Inflammatory macrophage treated with lipopolysaccharide for 4 hours (primary cell): ENCODE measurements at regions not wholly inside any gene's neighbourhood (a gene's known extent, or its start where the extent isn't known, plus 50 kb on each side); places are given as distances from the start of the nearest gene placed in this dataset.

ENCODE experiments used
- DNase-seq: peaks from one replicate; pipeline ENCODE4 v3.0.0-alpha.2; 2020

DNA sequence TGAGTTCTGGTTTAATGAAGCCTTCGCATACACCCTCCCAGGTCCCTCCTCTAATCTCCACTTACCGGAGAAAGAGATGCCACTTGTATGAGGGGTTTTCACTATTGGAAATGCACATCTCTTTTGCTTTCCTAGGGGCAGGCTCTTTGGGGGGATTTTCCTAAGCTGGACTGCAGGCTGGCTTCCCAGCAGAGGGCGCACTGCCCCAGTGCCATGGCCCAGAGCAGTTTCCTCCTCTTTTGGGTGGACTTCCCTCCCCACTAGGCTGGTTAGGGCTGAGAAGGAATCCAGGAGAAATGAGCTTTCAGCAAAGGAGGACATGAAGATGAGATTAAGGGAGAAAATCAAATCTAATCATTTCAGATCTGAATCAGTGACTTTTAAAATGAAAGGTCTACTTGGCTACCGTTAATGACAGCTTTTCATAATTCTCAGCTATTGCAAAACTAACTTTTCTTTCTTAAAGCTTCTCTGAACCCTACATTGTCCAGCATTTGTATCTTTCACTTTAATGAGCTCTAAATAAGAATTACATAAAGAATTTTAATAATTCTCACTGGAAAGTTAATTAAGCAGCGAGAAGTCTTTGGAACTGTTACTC, 784.1 kb upstream of the FANCL start:
- peak; percentile 49 for DNase-seq

DNA sequence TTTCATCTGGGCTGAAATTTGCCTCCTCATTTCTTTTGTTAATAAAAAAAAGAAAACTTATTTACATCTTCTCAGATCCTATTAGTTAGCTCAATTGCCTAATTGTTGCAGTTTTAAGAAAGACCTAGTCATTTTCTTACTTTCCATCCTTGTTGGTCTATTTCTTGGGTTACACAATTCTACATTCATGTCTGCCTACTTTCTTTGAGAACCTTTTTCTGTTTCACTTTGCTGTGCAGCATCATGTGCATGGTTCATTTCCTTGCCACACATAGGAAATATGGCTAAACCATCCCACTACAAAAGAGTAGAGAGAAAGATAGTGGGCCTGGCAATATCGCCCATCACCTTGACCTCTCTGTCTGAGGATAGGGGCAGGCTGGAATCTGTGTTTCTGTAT, 780.7 kb upstream of the FANCL start:
- DNase-seq: peak; percentile 7

DNA sequence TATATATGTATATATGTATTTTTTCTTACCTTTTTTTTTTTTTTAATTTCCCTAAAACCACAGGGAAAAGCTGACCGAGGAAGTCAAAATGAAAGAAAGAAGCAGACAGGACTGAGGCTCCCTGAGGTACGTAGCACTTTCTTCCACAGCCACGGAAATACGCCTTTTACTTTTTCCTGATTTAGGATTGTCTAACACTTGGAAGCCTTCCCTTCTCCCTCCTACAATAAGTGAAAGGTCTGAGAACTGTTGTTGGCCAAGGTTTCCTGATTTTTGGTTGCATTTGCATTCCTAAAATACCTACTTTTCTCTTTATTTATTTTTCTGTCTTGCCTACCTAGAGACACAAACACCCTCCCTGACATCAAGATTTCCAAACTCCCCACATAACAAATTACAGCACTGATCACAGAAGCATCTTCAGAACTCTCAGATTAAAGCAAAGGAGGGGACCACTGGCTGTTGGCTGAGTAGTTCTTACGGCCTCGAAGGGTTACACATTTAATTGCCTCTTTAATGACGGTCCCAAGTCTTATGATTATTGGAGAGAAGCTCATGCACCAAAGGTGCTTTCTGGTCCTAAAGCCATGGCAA, 778.5 kb upstream of the FANCL start:
- DNase-seq: no peak

DNA sequence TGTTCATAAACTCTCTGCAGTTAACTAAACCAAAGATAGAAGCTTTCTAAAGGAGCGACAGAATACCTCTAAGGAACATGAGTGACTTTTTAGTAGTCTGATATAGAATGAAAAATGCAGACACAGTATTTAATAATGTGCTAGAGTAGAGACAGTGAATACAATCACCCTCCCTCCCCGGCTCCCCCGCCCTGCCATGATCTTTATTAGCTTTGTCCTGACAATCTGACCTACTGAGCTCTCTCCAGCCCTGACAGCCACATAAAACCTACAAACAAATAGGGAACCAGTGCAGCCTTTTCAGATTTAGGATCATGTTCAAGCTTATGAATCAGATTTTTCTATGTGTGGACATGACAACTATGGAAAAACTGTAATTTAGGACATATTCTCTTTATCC, 777.6 kb upstream of the FANCL start:
- DNase-seq: no peak

DNA sequence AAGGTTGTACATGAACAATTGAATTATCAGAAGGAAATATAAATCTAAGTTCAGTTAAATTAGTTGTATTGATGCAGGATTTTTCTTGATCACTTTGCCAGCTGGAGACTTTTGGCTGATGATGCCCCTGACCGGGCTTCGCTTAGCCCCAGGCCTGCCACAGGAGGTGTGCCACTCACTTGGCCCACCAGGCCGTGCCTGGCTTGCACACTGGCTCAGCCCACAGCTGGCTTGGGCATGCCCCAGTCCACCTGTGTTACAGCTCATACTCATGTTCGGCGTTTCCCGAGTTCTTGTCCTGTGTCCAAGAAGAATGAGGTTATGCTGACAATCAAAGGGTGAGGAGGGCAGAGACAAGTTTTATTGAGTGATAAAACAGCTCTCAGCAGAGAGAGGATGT, 773.9 kb upstream of the FANCL start:
- no peak for DNase-seq

DNA sequence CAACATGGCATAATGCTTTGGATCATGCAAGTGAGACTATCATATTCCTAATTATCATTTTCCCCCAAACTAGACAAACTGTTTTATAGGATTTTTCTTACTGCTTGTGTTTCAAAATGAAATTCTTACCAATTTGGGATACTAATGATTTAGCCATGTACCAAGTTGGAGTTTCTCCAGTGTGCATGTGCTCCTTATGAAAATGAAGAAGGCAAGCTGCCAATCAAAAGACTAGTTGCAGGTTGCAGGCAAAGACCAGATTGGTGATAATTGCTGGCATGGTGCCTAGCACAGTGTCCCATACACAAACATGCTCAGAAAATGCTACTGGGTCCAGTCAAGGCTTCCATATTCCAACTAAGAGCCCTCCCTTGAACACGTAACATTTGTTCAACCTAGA, 771.8 kb upstream of the FANCL start:
- DNase-seq: no peak

DNA sequence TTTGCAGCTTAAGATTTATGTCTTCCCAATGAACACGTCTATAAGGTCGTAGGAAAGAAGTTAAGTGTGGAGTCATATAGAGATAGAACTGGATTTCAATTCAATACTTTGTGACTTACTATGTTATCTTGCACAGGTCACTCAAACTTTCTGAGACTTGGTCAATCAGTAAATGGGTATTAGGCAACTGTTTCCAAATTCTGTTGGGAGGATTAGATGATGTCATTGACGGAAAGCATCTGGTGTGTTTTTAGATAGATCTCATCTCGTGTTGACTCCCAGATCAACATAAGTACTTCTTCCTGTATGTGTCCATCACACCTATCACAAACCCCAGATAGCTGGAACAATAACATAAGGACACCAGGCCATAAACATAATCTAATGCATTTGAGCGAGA, 771.1 kb upstream of the FANCL start:
- DNase-seq: no peak

DNA sequence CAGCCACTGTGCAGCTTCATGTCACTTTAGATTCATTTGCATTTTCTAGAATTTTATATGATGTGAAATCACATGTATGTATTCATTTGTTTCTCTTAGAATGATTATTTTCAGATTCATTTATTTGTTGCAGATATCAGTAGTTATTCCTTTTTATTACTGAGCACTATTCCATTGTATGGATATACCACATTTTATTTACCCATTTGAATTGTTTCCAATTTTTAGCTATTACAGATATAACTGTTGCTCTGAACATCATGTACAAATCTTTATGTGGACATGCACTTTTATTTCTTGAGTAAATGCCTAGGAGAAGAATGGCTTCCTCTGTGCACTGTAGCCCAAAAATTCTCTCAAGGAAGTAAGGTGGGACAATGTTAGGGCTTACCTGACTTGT, 767.8 kb upstream of the FANCL start:
- DNase-seq: no peak

DNA sequence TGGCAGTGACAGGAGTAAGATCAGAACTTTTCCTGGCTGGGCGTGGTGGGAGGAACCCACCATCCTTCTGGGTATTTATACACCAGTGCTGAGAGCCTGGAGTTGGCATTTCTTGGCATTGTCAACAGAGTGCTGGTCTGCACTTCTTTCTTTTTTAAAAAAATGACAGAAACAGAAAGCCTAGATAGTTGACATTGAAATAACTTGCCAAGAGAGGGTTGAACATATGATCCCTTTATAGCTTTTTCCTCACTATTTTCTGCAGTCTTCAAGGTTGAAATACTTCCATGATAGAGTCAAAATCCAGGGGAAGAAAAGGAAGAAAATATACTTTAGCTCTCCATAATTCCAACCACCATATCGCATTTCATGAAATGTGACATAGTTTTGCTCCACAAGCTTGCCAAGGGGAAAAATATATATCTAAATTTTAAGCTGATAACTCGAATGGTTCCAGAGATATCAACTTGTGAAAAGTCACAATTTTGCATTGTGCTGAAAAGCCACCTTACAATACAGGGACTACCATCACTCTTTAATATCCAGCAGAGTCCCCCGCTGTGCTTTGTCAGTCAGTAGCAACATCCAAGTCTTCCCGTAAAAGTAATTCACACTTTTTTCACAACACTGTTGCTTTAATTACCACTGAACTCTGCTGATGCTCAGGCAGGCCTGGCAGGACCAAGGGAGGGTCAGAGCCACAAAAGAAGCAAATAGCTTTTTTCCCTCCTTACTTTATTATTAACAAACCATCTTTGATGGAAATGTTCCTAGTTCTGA, 764.9 kb upstream of the FANCL start:
- DNase-seq: no peak

DNA sequence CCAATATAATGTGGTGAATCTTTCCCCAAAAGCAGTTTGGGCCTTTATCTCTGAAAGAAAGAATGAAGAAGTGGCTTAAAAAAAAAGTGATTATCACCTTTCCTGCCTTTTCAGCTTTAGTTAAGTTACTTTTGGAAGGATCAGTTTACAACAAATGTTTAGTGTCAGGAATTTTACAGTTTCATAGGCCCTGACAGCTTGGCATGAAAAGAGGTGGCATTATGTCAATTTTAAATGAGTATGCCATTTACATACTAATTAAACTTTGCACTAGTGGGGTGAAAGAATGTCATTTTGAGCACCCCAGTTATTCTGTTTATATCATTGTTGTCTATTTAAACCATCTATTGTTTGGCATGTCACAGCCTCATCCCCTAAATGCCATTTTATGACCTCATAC, 763.5 kb upstream of the FANCL start:
- DNase-seq: no peak

DNA sequence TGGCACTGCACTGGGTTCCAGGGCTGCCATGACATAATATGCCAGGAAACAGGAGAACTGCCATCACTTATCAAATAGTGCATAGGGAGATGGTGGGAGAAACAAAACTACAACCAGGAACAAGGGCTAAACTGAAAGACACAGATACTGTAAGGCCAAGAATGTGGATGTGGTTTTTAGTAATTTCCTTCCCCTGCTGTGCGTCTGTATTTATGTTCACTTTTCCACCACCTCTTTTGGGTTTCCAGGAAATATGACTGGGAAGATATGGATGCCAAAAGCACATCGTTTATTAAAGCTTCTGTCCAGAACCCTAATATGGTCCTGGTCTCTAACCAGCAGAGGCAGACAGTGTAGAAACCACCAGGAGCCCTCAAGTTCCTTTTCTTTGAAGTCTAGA, 759.7 kb upstream of the FANCL start:
- DNase-seq: no peak

DNA sequence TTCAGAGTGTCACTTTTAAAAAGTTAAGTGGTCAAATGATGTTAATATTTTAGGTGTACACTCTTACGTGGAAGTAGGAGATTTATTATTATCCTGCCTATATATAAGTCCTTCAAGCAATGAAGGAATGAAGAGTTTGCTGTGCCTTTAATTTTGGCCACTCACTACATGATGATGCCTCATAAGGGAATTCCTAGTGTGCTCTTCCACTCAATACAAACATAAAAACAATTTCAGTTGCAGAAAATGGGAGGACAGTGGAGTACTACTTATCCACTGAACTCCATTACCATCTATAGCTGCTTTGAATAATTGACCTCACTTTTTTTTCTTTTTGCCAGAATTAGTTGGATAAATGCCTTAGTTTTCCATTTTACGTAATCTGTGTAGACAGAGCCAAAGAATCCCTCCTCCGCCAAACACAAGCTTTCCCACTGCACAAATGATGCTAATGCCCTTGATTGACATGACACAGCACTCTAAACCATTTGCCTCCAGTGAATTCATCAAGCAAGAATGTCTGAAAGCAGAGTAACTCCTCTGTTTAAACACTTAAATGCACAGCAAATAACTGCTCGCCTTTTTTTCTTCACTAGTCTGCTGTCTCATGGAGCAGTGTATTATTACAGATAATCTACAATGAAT, 751.1 kb upstream of the FANCL start:
- DNase-seq: no peak

DNA sequence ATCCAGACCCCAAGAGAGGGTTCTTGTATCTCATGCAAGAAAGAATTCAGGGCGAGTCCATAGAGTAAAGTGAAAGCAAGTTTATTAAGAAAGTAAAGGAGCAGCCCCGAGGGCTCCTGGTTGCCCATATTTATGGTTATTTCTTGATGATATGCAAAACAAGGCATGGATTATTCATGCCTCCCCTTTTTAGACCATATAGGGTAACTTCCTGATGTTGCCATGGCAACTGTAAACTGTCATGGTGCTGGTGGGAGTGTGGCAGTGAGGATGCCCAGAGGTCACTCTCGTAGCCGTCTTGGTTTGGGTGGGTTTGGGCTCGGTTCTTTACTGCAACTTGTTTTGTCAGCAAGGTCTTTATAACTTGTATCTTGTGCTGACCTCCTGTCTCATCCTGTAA, 750.2 kb upstream of the FANCL start:
- DNase-seq: no peak

DNA sequence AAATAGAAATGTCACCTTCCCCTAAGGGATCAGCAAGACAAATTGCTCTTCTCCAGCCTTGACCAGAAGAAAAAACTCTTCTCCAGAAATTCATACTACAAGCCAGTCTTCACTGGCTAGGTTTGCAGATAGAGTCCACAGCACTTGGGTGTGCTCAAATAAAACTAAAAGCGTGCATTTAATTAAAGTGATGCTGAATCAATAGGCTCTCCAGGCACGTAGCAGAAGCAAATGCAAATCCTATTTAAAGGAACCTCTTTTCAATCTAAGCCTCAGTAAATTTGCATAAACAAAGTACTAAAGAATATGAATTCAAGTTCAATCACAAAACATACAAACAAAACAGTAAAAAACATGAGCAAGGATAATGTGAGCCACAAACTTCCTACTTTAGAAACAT, 744.4 kb upstream of the FANCL start:
- no peak for DNase-seq

DNA sequence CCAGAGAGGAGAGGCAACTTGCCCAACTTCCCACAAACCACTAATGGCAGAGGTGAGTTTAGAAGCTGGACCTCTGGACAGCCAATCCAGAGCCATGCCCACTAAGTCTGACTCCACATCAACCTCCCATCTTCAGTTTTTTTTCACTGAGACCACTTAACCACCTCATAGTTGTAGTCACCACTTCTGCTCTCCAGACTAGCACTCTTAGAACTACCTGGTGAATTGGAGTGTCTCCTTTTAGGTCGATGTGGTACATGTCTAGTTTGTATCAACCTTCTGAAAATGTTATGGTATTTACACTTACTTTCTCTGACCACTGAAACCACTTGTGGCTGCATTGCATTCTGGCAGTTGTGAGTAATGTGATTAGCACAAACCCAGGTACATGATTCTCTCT, 743.6 kb upstream of the FANCL start:
- no peak for DNase-seq

DNA sequence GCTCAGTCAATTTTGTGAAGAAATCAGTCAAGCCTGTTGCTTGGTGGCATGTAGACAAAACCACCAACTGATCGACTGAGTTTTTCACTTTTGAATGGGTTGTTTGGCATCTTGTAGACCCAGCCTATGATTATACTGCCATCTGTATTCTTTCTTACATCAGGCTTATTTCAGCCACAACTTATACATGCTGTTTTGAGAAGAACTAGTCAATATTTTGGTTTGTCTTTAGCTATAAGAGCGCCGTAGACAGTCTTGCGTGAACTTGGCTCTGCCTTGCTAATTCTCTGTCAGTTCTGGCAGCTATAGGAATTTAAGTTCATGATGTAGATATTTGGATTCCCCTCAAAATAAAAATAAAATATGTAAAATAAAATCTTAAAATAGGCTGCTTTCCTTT, 742.0 kb upstream of the FANCL start:
- no peak for DNase-seq

DNA sequence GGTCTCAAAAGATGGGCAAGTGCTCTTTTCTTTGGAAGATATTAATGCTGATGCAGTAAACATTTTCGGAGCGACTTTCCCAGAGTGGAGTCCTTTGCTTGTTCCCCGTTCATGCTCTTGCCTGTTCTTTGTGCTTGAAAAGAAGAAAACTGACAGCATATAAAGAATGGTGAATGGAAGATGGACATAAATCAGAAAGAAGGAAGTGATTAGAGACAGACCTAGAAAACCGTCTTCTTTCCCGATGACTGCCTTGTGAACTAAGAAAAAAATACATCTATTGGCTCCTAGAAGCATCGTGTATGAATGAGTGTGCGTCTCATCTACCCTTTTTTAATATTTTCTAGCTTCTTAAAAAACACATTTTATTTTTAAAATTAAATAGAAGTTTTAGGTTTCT, 740.1 kb upstream of the FANCL start:
- DNase-seq: no peak

DNA sequence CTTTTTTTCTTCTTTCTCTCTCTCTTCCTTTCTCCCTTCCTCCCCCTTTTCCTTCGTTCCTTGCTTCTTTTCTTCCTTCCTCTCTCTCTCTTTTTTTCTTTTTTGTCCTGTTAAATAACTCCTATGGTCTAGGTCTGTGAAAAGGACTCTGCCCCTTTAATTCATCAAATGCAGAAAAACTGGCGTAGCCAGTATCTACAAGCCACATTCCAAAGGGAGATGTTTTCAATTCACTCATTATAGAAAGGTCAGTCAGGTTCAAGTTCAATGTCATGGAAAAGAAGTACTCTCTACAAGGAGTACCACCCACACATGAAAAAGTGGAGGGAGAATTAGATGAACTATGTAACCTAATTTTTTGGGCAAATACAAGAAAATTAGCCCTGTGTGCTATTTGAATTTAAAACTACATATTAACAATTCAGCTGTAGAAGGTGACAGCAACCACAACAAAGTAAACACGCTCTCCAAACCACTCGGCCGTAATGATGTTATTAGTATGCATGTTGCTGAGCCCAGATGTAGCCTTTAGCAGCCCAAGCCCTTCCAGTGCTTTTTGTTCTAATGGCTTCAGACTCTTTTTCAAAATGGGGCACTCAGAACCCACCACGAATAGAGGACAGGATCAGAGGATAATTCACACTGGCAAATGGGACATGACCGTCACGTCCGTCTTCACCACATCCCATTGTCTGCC, 735.4 kb upstream of the FANCL start:
- DNase-seq: no peak

DNA sequence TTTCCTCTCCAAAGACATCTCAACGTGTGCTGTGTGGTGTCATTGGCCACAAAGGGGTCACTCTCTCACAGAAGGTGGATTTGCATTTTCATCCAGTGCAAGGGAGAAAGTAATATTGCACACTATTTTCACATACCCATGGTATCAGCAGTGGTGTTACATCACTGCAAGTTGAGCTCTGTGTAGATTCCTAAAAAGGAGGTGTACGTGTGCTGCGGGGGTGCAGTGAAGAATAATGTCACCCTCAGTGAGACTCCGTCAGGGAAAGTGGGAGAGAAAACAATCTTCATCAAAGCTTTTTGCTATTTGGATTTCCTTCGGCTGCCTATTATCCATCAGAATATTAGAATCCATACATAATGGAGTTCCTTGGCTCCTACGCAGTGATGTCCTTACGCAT, 733.8 kb upstream of the FANCL start:
- no peak for DNase-seq

DNA sequence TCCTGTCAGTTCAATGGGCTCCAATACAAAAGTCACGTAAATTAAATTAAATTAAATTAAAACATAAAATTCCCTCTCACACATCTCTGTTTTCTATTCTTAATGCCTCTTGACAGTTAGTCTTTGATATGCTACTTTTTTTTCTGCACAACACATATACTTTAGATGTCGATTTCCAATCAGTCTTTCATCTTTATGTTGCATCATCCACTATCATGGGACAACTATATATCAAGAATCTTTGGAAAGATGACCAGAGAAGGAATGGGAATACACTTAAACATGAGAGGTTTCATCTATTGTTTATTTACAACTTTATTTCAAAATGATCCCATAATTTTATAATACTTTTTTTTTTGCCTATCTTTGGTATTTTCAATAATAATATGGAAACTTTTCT, 733.3 kb upstream of the FANCL start:
- no peak for DNase-seq

DNA sequence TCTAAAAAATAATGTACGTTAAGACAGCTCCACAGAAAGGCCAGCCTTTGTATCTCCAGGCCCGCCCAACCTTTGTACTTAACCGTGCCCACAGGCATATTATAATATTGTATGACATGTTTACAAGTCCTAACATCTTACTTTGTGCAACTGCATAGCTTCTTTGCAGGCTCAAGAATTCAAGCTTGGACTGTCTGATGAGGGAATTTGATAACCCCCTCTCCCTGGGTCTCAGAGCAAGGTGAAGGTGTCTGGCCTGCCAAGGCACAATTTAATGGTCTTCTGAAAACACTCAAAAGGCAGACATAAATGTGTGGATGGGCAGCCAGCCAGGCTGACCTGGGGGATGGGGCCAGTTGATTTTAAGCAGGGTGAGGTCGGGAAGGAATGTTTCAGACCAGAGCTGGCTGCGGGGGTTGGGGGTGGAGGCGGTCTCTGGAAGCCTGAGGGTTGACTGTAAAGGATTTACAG, 732.7 kb upstream of the FANCL start:
- DNase-seq: no peak

DNA sequence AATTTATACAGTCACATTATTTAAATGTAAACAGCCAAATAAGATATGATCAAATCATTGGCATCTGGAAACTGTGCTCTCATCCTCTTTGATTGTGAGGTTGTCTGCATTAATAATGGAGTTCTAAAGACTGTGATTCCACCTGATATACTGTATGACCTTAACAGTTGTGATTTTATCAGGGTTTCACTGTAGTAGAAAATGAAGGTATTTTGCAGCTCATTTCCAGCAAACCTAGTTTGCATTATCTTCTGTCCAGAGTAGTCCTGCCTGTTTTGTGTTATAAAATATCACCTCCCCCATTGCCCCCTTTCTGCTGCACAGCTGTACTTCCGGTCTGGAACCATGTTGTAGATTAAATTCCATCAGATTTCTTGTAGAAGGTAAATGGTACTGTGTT, 731.6 kb upstream of the FANCL start:
- no peak for DNase-seq
